ENCODE measurements at regions not wholly inside any gene's neighbourhood (a gene's known extent, or its start where the extent isn't known, plus 50 kb on each side); places are given as distances from the start of the nearest gene placed in this dataset.

- H3K36me3 ChIP-seq, result no peaks in the 10 kb centered on the region
- TF ChIP-seq CTCF (IDR thresholded peaks at IDR 0.05; ENCODE audit: low read depth, low read length), result no peak
- H3K4me3 ChIP-seq (ENCODE audit: low read depth, low read length), result no peak overlapping the region
- no peaks in the 10 kb centered on the region for H3K9me3 ChIP-seq (ENCODE audit: severe bottlenecking)
- DNase-seq, result no peak
- no peak overlapping the region for H3K27ac ChIP-seq
- H3K27me3 ChIP-seq (ENCODE audit: insufficient read depth, low read depth, severe bottlenecking), result no peaks in the 10 kb centered on the region
Observed at GRCh38 chr13:33515146-33515545, 229.6 kb upstream of the STARD13 start.

- Histone ChIP-seq H3K9me3 (ENCODE audit: severe bottlenecking) (no peaks in the 10 kb centered on the region), H3K27ac (no peak overlapping the region), H3K4me3 (ENCODE audit: low read depth, low read length) (no peak overlapping the region), H3K36me3 (no peaks in the 10 kb centered on the region), H3K27me3 (ENCODE audit: insufficient read depth, low read depth, severe bottlenecking) (no peaks in the 10 kb centered on the region)
- no peak for DNase-seq
- TF ChIP-seq CTCF (IDR thresholded peaks at IDR 0.05; ENCODE audit: low read depth, low read length), result no peak
Observed at GRCh38 chr13:33518452-33518851, 232.9 kb upstream of the STARD13 start.

GRCh38 chr13:33519561-33520467 lies 234.3 kb upstream of the STARD13 start:
- Histone ChIP-seq H3K27me3 (ENCODE audit: insufficient read depth, low read depth, severe bottlenecking) (no peaks in the 10 kb centered on the region), H3K9me3 (ENCODE audit: severe bottlenecking) (no peaks in the 10 kb centered on the region), H3K36me3 (no peaks in the 10 kb centered on the region), H3K4me3 (ENCODE audit: low read depth, low read length) (no peak overlapping the region), H3K27ac (no peak overlapping the region)
- no peak for TF ChIP-seq CTCF (IDR thresholded peaks at IDR 0.05; ENCODE audit: low read depth, low read length)
- no peak for DNase-seq

GRCh38 chr13:33520468-33520839 lies 234.9 kb upstream of the STARD13 start:
- H3K36me3 ChIP-seq, result no peaks in the 10 kb centered on the region
- H3K27me3 ChIP-seq (ENCODE audit: insufficient read depth, low read depth, severe bottlenecking), result no peaks in the 10 kb centered on the region
- TF ChIP-seq CTCF (IDR thresholded peaks at IDR 0.05; ENCODE audit: low read depth, low read length), result no peak
- DNase-seq, result no peak
- H3K4me3 ChIP-seq (ENCODE audit: low read depth, low read length), result no peak overlapping the region
- H3K27ac ChIP-seq, result no peak overlapping the region
- H3K9me3 ChIP-seq (ENCODE audit: severe bottlenecking), result no peaks in the 10 kb centered on the region

- H3K27me3 ChIP-seq (ENCODE audit: insufficient read depth, low read depth, severe bottlenecking), result no peaks in the 10 kb centered on the region
- DNase-seq, result no peak
- no peaks in the 10 kb centered on the region for H3K36me3 ChIP-seq
- no peak overlapping the region for H3K27ac ChIP-seq
- TF ChIP-seq CTCF (IDR thresholded peaks at IDR 0.05; ENCODE audit: low read depth, low read length), result no peak
- no peaks in the 10 kb centered on the region for H3K9me3 ChIP-seq (ENCODE audit: severe bottlenecking)
- no peak overlapping the region for H3K4me3 ChIP-seq (ENCODE audit: low read depth, low read length)
Observed at GRCh38 chr13:33524086-33524485, 238.5 kb upstream of the STARD13 start.

- Histone ChIP-seq H3K27ac (no peak overlapping the region), H3K27me3 (ENCODE audit: insufficient read depth, low read depth, severe bottlenecking) (no peaks in the 10 kb centered on the region), H3K36me3 (no peaks in the 10 kb centered on the region), H3K9me3 (ENCODE audit: severe bottlenecking) (no peaks in the 10 kb centered on the region), H3K4me3 (ENCODE audit: low read depth, low read length) (no peak overlapping the region)
- no peak for DNase-seq
- no peak for TF ChIP-seq CTCF (IDR thresholded peaks at IDR 0.05; ENCODE audit: low read depth, low read length)
Observed at GRCh38 chr13:33525763-33526162, 240.2 kb upstream of the STARD13 start.

All from WERI-Rb-1 (cell line).